ENCODE measurements at regions not wholly inside any gene's neighbourhood (a gene's known extent, or its start where the extent isn't known, plus 50 kb on each side); places are given as distances from the start of the nearest gene placed in this dataset.

- DNase-seq (ENCODE audit: low read depth), result no peak
These were observed 114.5 kb upstream of the GUCY1A1 start for GRCh38 chr4:155552180-155552579.

GRCh38 chr4:155548173-155548572 is 118.5 kb upstream of the GUCY1A1 start:
- DNase-seq (ENCODE audit: low read depth), result no peak

GRCh38 chr4:155546451-155546850 is 120.2 kb upstream of the GUCY1A1 start:
- no peak for DNase-seq (ENCODE audit: low read depth)

GRCh38 chr4:155545456-155545855 is 121.2 kb upstream of the GUCY1A1 start:
- DNase-seq (ENCODE audit: low read depth), result no peak

- no peak for DNase-seq (ENCODE audit: low read depth)
These were observed 122.1 kb upstream of the GUCY1A1 start for GRCh38 chr4:155544547-155544946.

- DNase-seq (ENCODE audit: low read depth), result no peak
These were observed 123.4 kb upstream of the GUCY1A1 start for GRCh38 chr4:155543126-155543765.

- no peak for DNase-seq (ENCODE audit: low read depth)
These were observed 124.2 kb upstream of the GUCY1A1 start for GRCh38 chr4:155542415-155542814.

- no peak for DNase-seq (ENCODE audit: low read depth)
These were observed 124.9 kb upstream of the GUCY1A1 start for GRCh38 chr4:155541716-155542115.

GRCh38 chr4:155540698-155541097 is 126.0 kb upstream of the GUCY1A1 start:
- no peak for DNase-seq (ENCODE audit: low read depth)

GRCh38 chr4:155539746-155540145 is 126.9 kb upstream of the GUCY1A1 start:
- DNase-seq (ENCODE audit: low read depth), result no peak

- no peak for DNase-seq (ENCODE audit: low read depth)
These were observed 130.7 kb upstream of the GUCY1A1 start for GRCh38 chr4:155535802-155536454.

- no peak for DNase-seq (ENCODE audit: low read depth)
These were observed 134.1 kb upstream of the GUCY1A1 start for GRCh38 chr4:155532373-155533085.

- no peak for DNase-seq (ENCODE audit: low read depth)
These were observed 135.8 kb upstream of the GUCY1A1 start for GRCh38 chr4:155530857-155531256.

GRCh38 chr4:155530290-155530689 is 136.4 kb upstream of the GUCY1A1 start:
- DNase-seq (ENCODE audit: low read depth), result no peak

GRCh38 chr4:155529716-155530115 is 136.9 kb upstream of the GUCY1A1 start:
- DNase-seq (ENCODE audit: low read depth), result no peak

GRCh38 chr4:155529272-155529671 is 137.4 kb upstream of the GUCY1A1 start:
- no peak for DNase-seq (ENCODE audit: low read depth)

- DNase-seq (ENCODE audit: low read depth), result peak; percentile 10
These were observed 140.0 kb upstream of the GUCY1A1 start for GRCh38 chr4:155526452-155527169.

GRCh38 chr4:155524926-155525455 is 141.7 kb upstream of the GUCY1A1 start:
- no peak for DNase-seq (ENCODE audit: low read depth)

- DNase-seq (ENCODE audit: low read depth), result no peak
These were observed 143.3 kb upstream of the GUCY1A1 start for GRCh38 chr4:155523358-155523757.

GRCh38 chr4:155522201-155522600 is 144.4 kb upstream of the GUCY1A1 start:
- peak; percentile 18 for DNase-seq (ENCODE audit: low read depth)

- DNase-seq (ENCODE audit: low read depth), result no peak
These were observed 144.6 kb upstream of the MAP9 start for GRCh38 chr4:155521382-155521781.

GRCh38 chr4:155515444-155516075 is 138.8 kb upstream of the MAP9 start:
- no peak for DNase-seq (ENCODE audit: low read depth)
